Left kidney (tissue), 1 donor: ENCODE measurements at regions not wholly inside any gene's neighbourhood (a gene's known extent, or its start where the extent isn't known, plus 50 kb on each side); places are given as distances from the start of the nearest gene placed in this dataset.

Experiments used
- DNase-seq: peaks from one replicate; pipeline ENCODE4 v3.0.0-alpha.2; 2013

GRCh38 chr2:239489481-239489880, 88.7 kb upstream of the HDAC4 start:
- DNase-seq = no peak

- no peak for DNase-seq
Observed at GRCh38 chr2:239488125-239488524, 87.3 kb upstream of the HDAC4 start.

- DNase-seq = no peak
Observed at GRCh38 chr2:239487272-239487671, 86.5 kb upstream of the HDAC4 start.

- no peak for DNase-seq
Observed at GRCh38 chr2:239485622-239486021, 84.8 kb upstream of the HDAC4 start.

GRCh38 chr2:239484571-239485355, 83.9 kb upstream of the HDAC4 start:
- DNase-seq = no peak

GRCh38 chr2:239482778-239483712, 82.2 kb upstream of the HDAC4 start:
- DNase-seq = no peak

GRCh38 chr2:239479471-239479870, 78.7 kb upstream of the HDAC4 start:
- no peak for DNase-seq

- no peak for DNase-seq
Observed at GRCh38 chr2:239477591-239477990, 76.8 kb upstream of the HDAC4 start.

GRCh38 chr2:239476757-239477585, 76.2 kb upstream of the HDAC4 start:
- DNase-seq = no peak

- DNase-seq = no peak
Observed at GRCh38 chr2:239476029-239476756, 75.4 kb upstream of the HDAC4 start.

GRCh38 chr2:239475161-239476028, 74.6 kb upstream of the HDAC4 start:
- no peak for DNase-seq

- DNase-seq = no peak
Observed at GRCh38 chr2:239473211-239473805, 72.5 kb upstream of the HDAC4 start.

- no peak for DNase-seq
Observed at GRCh38 chr2:239472235-239472775, 71.5 kb upstream of the HDAC4 start.

- no peak for DNase-seq
Observed at GRCh38 chr2:239471011-239471792, 70.4 kb upstream of the HDAC4 start.

GRCh38 chr2:239470151-239470900, 69.5 kb upstream of the HDAC4 start:
- DNase-seq = no peak

GRCh38 chr2:239469106-239469960, 68.5 kb upstream of the HDAC4 start:
- DNase-seq = no peak

GRCh38 chr2:239468491-239469105, 67.8 kb upstream of the HDAC4 start:
- DNase-seq = no peak
